ENCODE measurements at regions not wholly inside any gene's neighbourhood (a gene's known extent, or its start where the extent isn't known, plus 50 kb on each side); places are given as distances from the start of the nearest gene placed in this dataset.

GRCh38 chr2:43157506-43158246 lies 68.7 kb downstream of the ZFP36L2 start:
- no peak for TF ChIP-seq CTCF (IDR thresholded peaks at IDR 0.05; ENCODE audit: low read depth, low read length)
- no peak for TF ChIP-seq EZH2phosphoT487 (IDR thresholded peaks at IDR 0.05; ENCODE audit: low read depth)
